ENCODE measurements at regions not wholly inside any gene's neighbourhood (a gene's known extent, or its start where the extent isn't known, plus 50 kb on each side); places are given as distances from the start of the nearest gene placed in this dataset.

DNA sequence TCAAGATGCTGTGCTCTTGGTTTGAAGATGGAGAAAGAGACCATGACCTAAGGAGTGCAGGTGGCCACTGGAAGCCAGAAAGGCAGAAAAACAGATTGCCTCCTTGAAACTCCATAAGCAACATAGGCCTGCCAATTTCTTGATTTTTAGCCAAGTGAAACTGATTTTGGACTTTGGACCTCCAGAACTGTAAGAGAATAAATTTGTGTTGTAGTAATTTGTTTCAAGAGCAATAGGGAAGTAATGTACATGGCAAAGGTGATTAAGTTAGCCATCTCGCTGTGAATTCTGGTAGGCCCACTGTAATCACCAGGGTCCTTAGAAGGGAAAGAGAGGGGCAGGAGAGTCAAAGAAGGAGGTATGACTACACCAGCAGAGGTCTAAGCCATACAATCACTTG lies 238.8 kb downstream of the CNTN3 start:
- no peaks in the 10 kb centered on the region for H3K27me3 ChIP-seq
- H3K27ac ChIP-seq = no peak overlapping the region
- no peaks in the 10 kb centered on the region for H3K9me3 ChIP-seq
- H3K36me3 ChIP-seq = no peaks in the 10 kb centered on the region
- H3K4me1 ChIP-seq = peaks cover 0 to 11% (median 11%) of the 10 kb centered on the region in 3 donors
- no peak overlapping the region for H3K4me3 ChIP-seq
- FAIRE-seq (no peak), DNase-seq (no peak), ATAC-seq (no peak)
- TF ChIP-seq CTCF (IDR thresholded peaks at IDR 0.05) = no peak
- 94 to 97% methylated on average over 1 of the region's 1 CpG for WGBS, 2 donors
- intact Hi-C loops (cut with DNase I) = no loop called here

- no peak for TF ChIP-seq CTCF (IDR thresholded peaks at IDR 0.05)
- Histone ChIP-seq H3K4me1 (peaks cover 0 to 11% (median 11%) of the 10 kb centered on the region in 3 donors), H3K27me3 (no peaks in the 10 kb centered on the region), H3K9me3 (no peaks in the 10 kb centered on the region), H3K4me3 (no peak overlapping the region), H3K27ac (no peak overlapping the region), H3K36me3 (no peaks in the 10 kb centered on the region)
- ATAC-seq = no peak
- no peak for FAIRE-seq
- intact Hi-C loops (cut with DNase I) = no loop called here
- 64 to 81% methylated on average over 2 of the region's 2 CpGs for WGBS, 2 donors
- no peak for DNase-seq
Observed at GRCh38 chr3:74372743-74373142, 241.7 kb downstream of the CNTN3 start.

DNA sequence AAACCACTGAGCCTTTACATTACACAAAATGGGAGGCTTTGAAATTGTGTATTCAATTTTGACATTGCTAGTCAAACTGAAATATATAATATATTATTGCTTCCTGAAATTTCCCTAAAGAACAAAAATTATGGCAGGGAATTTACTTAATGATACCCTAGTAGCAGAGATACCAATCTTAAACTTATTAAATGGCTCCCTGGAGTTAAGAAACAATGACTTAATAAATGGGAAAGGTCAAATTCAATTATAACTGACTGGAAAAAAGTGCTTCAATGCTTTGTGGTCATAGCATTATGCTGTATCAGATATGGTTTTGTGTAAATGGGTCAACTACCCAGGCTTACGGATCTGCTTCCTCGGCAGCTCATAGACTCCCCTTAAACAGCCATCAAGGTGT lies 244.1 kb downstream of the CNTN3 start:
- intact Hi-C loops (cut with DNase I) = no loop called here
- no peaks in the 10 kb centered on the region for H3K27me3 ChIP-seq
- FAIRE-seq (no peak), DNase-seq (no peak), ATAC-seq (no peak)
- H3K9me3 ChIP-seq = no peaks in the 10 kb centered on the region
- H3K4me1 ChIP-seq = peaks cover 0 to 11% (median 11%) of the 10 kb centered on the region in 3 donors
- 96% methylated on average over 2 of the region's 2 CpGs for WGBS, 2 donors
- H3K36me3 ChIP-seq = no peaks in the 10 kb centered on the region
- no peak overlapping the region for H3K4me3 ChIP-seq
- H3K27ac ChIP-seq = no peak overlapping the region
- TF ChIP-seq CTCF (IDR thresholded peaks at IDR 0.05) = no peak

GRCh38 chr3:74366331-74366730 lies 248.1 kb downstream of the CNTN3 start:
- no peak for FAIRE-seq
- DNase-seq = no peak
- H3K9me3 ChIP-seq = no peaks in the 10 kb centered on the region
- no peak overlapping the region for H3K27ac ChIP-seq
- no peaks in the 10 kb centered on the region for H3K27me3 ChIP-seq
- no peak for TF ChIP-seq CTCF (IDR thresholded peaks at IDR 0.05)
- H3K4me1 ChIP-seq = no peaks in the 10 kb centered on the region
- no peaks in the 10 kb centered on the region for H3K36me3 ChIP-seq
- no peak overlapping the region for H3K4me3 ChIP-seq
- no peak for ATAC-seq
- WGBS, 2 donors = 97% methylated on average over 1 of the region's 1 CpG
- intact Hi-C loops (cut with DNase I) = no loop called here

GRCh38 chr3:74363346-74363745 lies 251.1 kb downstream of the CNTN3 start:
- FAIRE-seq = no peak
- 83 to 94% methylated on average over 1 of the region's 1 CpG for WGBS, 2 donors
- Histone ChIP-seq H3K27me3 (no peaks in the 10 kb centered on the region), H3K27ac (no peak overlapping the region), H3K36me3 (no peaks in the 10 kb centered on the region), H3K4me3 (no peak overlapping the region), H3K9me3 (no peaks in the 10 kb centered on the region), H3K4me1 (no peaks in the 10 kb centered on the region)
- DNase-seq = no peak
- no peak for TF ChIP-seq CTCF (IDR thresholded peaks at IDR 0.05)
- intact Hi-C loops (cut with DNase I) = no loop called here
- no peak for ATAC-seq

Data from pancreas (tissue), 10 donors.